Osteocyte (in vitro differentiated cells): ENCODE measurements at regions not wholly inside any gene's neighbourhood (a gene's known extent, or its start where the extent isn't known, plus 50 kb on each side); places are given as distances from the start of the nearest gene placed in this dataset.

Experiments used
- DNase-seq: peaks from one replicate; pipeline ENCODE4 v3.0.0; 2021; ENCODE audit warnings: mixed read lengths; ENCODE audit not compliant: unreplicated experiment; ENCODE audit errors: extremely low spot score
- H3K27ac Mint-ChIP-seq: one replicate; pipeline ENCODE4 v1.8.0; 2021; ENCODE audit warnings: mild to moderate bottlenecking, mixed read lengths; ENCODE audit not compliant: unreplicated experiment
- H3K27me3 Mint-ChIP-seq: one replicate; pipeline ENCODE4 v1.8.0; 2021; ENCODE audit warnings: mixed read lengths; ENCODE audit not compliant: unreplicated experiment
- H3K36me3 Mint-ChIP-seq: one replicate; pipeline ENCODE4 v1.8.0; 2021; ENCODE audit warnings: mixed read lengths; ENCODE audit not compliant: unreplicated experiment
- H3K4me1 Mint-ChIP-seq: one replicate; pipeline ENCODE4 v1.8.0; 2021; ENCODE audit warnings: mixed read lengths; ENCODE audit not compliant: unreplicated experiment
- H3K4me3 Mint-ChIP-seq: one replicate; pipeline ENCODE4 v1.8.0; 2021; ENCODE audit warnings: mild to moderate bottlenecking, moderate library complexity, mixed read lengths; ENCODE audit not compliant: unreplicated experiment
- H3K9me3 Mint-ChIP-seq: one replicate; pipeline ENCODE4 v1.8.0; 2021; ENCODE audit warnings: mixed read lengths; ENCODE audit not compliant: unreplicated experiment
- TF ChIP-seq, protein P1 (sequence below): fragments of 200-600 bp; sonication (generic); IDR thresholded peaks from 2 replicates; pipeline ENCODE4 v1.5.0; 2021; ENCODE audit warnings: antibody characterized with exemption, mild to moderate bottlenecking, moderate library complexity

DNA sequence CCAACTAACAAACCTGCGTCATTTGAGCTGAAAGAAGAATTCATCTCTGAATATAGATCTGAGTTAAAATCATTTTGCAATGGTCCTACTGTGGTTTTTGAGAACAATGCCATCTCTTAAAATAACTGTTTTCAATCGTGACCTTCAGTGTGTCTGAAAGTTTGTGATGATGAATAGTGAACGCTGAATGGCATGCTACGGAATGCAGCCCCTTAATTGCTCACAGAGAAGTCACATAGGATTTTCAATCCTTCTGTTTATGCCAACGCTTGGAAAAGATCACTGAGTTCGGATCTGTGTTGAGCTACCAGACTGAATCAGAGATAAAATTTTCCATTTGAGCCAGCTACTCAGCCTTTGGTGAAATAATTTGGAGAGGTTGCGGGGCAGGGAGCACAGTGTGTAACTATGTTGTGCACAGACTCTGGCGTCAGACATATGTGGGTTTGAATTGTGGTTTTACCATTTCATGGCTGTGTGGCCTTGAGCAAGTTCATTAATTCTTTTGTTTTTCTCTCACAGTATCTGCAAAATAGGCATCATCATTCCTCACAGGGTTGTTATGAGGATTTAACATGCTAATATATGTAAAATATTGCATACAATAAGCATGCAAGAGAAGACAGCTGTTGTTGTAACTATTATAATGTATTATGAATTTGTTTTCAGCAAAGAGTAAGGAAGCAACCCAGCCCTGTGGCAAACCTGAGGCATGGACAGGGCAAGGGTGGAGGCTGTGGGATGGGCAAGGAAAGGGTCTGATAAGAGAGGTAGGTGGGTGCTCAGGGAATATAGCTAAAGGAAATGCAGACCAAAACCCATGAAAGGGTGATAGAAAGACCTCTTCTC lies 679.9 kb downstream of the KCNA4 start:
- H3K4me3 Mint-ChIP-seq = no peak overlapping the region
- no peak for DNase-seq
- TF ChIP-seq, protein P1, sequence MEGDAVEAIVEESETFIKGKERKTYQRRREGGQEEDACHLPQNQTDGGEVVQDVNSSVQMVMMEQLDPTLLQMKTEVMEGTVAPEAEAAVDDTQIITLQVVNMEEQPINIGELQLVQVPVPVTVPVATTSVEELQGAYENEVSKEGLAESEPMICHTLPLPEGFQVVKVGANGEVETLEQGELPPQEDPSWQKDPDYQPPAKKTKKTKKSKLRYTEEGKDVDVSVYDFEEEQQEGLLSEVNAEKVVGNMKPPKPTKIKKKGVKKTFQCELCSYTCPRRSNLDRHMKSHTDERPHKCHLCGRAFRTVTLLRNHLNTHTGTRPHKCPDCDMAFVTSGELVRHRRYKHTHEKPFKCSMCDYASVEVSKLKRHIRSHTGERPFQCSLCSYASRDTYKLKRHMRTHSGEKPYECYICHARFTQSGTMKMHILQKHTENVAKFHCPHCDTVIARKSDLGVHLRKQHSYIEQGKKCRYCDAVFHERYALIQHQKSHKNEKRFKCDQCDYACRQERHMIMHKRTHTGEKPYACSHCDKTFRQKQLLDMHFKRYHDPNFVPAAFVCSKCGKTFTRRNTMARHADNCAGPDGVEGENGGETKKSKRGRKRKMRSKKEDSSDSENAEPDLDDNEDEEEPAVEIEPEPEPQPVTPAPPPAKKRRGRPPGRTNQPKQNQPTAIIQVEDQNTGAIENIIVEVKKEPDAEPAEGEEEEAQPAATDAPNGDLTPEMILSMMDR = no peak
- peaks cover 14% of the 10 kb centered on the region for H3K27me3 Mint-ChIP-seq
- peaks cover 6% of the 10 kb centered on the region for H3K9me3 Mint-ChIP-seq
- no peak overlapping the region for H3K27ac Mint-ChIP-seq
- H3K4me1 Mint-ChIP-seq = peaks cover 4% of the 10 kb centered on the region
- H3K36me3 Mint-ChIP-seq = no peaks in the 10 kb centered on the region

DNA sequence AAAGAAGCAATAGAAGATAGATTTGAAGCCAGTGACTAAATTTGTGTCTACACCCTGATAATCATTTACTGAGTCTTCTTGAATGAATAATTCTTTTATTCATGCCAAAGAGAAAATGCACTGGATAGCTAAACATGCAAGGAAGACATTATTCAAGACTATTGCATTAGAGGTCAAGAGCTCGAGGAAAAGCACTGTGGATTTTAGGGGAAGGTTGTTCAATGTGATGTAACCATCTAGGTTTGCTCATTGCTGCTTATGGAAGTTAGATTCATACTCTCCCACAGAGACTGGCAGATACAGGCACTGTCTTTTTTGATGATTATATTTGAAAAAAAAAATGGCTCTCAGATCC lies 682.1 kb downstream of the KCNA4 start:
- Mint-ChIP-seq H3K4me1 (peaks cover 4% of the 10 kb centered on the region), H3K4me3 (no peak overlapping the region), H3K27ac (no peak overlapping the region), H3K27me3 (peaks cover 7% of the 10 kb centered on the region), H3K9me3 (peaks cover 6% of the 10 kb centered on the region), H3K36me3 (no peaks in the 10 kb centered on the region)
- DNase-seq = no peak
- TF ChIP-seq, protein P1 = no peak

DNA sequence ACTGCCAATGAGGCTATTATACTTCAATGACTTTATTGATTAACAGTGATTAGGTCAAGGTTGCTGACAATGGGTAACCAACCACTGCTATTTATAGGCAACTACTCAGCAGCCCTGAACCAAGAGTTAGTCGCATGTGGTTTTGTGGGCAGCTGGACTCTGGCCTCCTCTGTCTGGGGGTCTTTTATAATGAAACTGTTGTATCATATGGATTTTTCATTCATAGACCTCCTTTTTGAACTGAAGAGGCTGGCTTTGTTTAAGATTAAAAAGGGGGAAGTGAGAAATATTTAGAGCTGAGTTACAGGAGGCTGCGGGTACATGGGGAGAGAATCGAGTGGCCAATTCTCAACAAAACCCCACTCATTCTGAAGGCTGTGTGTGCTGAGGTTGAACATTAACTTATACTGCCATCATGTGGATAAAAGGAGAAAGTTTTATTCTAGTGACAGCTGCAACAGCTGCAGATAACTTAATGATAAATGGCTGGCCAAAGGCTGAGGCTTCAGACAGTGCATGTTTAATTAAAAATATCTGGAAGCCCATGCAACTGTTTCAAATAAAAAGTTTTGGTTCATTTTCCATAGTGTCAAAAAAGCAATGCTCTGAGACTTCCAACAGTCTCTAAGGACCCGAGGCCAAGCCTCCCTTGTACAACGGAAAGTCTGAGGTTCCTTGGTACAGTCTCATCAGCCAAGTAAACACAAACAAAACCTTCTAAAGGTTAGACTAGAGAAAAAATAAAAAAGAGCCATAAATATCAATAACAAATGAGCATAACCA lies 682.6 kb downstream of the KCNA4 start:
- Mint-ChIP-seq H3K4me3 (no peak overlapping the region), H3K36me3 (no peaks in the 10 kb centered on the region), H3K27ac (no peak overlapping the region), H3K9me3 (peaks cover 6% of the 10 kb centered on the region), H3K27me3 (peaks cover 7% of the 10 kb centered on the region), H3K4me1 (peaks cover 4% of the 10 kb centered on the region)
- no peak for DNase-seq
- TF ChIP-seq, protein P1 = peak; percentile 67

DNA sequence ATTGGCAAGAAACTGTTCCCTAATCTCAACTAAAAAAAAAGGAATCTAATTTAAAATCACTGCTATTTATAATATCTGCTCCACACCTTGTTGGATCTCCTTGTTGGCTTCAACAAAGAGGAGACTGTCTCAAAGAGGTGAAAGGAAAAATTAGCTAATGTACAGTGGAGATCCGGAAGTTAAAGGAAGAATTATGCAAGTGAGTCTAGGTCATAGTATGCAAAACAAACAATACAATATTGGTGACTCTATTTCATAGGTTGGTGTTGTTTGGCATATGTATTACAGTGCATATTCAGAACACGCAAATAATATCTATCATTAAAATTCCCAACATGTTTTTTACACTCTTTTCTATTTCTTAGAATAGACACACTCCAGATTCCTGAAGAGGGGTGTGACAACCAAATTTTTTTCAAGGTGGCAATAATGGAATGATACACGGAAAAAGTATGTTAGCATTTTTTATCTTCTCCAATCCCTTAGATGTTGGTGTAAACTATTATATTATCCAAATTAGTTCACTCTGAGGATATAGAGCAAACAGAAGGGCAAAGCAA lies 685.3 kb downstream of the KCNA4 start:
- no peak overlapping the region for H3K4me3 Mint-ChIP-seq
- peaks cover 2% of the 10 kb centered on the region for H3K27me3 Mint-ChIP-seq
- TF ChIP-seq, protein P1 = no peak
- H3K27ac Mint-ChIP-seq = no peak overlapping the region
- H3K36me3 Mint-ChIP-seq = no peaks in the 10 kb centered on the region
- H3K9me3 Mint-ChIP-seq = no peaks in the 10 kb centered on the region
- peaks cover 13% of the 10 kb centered on the region for H3K4me1 Mint-ChIP-seq
- DNase-seq = no peak

DNA sequence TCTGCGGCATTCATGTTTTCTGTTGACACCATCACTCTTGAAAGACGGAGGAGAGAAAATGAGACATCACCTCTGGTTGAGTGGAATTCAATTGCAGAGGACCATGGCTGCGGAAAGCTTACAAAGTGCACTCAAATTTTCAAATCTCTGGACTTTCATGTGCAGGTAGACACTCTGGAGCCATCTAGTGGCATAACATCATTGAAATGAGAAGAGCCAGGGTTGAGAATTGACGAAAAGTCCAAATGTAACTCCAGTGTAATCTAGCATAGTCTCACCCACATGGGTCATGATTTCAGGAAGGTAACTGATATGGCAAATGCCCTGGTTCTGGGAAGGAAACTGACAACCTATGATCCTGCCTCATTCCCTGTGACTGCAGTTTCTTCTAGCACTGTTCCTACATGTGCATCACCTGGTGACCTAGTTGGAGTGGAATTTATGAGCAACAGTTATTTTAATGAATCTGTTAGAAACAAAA lies 687.8 kb downstream of the KCNA4 start:
- peaks cover 19% of the 10 kb centered on the region for H3K4me1 Mint-ChIP-seq
- no peaks in the 10 kb centered on the region for H3K27me3 Mint-ChIP-seq
- H3K4me3 Mint-ChIP-seq = no peak overlapping the region
- TF ChIP-seq, protein P1 = peak; percentile 86
- no peak overlapping the region for H3K27ac Mint-ChIP-seq
- H3K9me3 Mint-ChIP-seq = no peaks in the 10 kb centered on the region
- no peak for DNase-seq
- no peaks in the 10 kb centered on the region for H3K36me3 Mint-ChIP-seq
